HepG2 (cell line): ENCODE measurements at regions not wholly inside any gene's neighbourhood (a gene's known extent, or its start where the extent isn't known, plus 50 kb on each side); places are given as distances from the start of the nearest gene placed in this dataset.

Experiments
- ATAC-seq: fragments of 200-7000 bp; cut with Tn5 transposase; 3 replicates; pipeline ENCODE4 v1.9.1; 2020; ENCODE audit warnings: mild to moderate bottlenecking, moderate library complexity
- BruUV-seq: library from RNA; stranded (reverse); fragments of 400-500 nt; replicated peaks from 2 replicates; lab custom pipeline; 2021; lab: Mats Ljungman, UMichigan
- CTCF ChIA-PET: fragments of 300-600 bp; formaldehyde crosslinking; extraction: SDS; loops from one replicate; lab custom pipeline; 2021; ENCODE audit warnings: low total read pairs, inconsistent platforms, low intra/inter-chr PET ratio; lab: Yijun Ruan, JAX
- POLR2A ChIA-PET: fragments of 350-600 bp; sonication (Branson Sonifier 250); formaldehyde crosslinking; loops from one replicate; lab custom pipeline; 2020; ENCODE audit warnings: antibody characterized with exemption, inconsistent platforms; lab: Yijun Ruan, JAX
- DNase-seq: peaks from one replicate; pipeline ENCODE4 v3.0.0-alpha.2; 2015; ENCODE audit warnings: low spot score
- FAIRE-seq: peaks from 3 replicates; lab custom pipeline; 2011; peaks lifted over from hg19 to GRCh38; lab: Jason Lieb, UNC
- H2AFZ ChIP-seq: one replicate; pipeline ENCODE4 v1.6.1; 2011; ENCODE audit warnings: low read length, inconsistent platforms
- H3K27ac ChIP-seq: fragments of 300-600 bp; 3 replicates; pipeline ENCODE4 v1.8.0; 2011; ENCODE audit warnings: mixed run types, mild to moderate bottlenecking, mixed read lengths, low read length, inconsistent platforms; ENCODE audit not compliant: insufficient read depth; ENCODE audit errors: extremely low read length
- H3K27me3 ChIP-seq, 2 experiments: fragments of 200-600 bp in 1 of 2; 2 replicates in 1 of 2; 3 replicates in 1 of 2; pipeline versions ENCODE4 v1.6.0 to v1.8.0; 2011; ENCODE audit warnings: low read length in 2 of 2, mild to moderate bottlenecking in 2 of 2, moderate library complexity in 2 of 2, inconsistent platforms in 1 of 2; ENCODE audit not compliant: insufficient read depth in 2 of 2, control insufficient read depth in 1 of 2
- H3K36me3 ChIP-seq, 2 experiments: fragments of 200-600 bp in 1 of 2; replicated peaks in 1 of 2; 2 replicates in 1 of 2; 3 replicates in 1 of 2; pipeline versions ENCODE4 v1.5.1 to v1.8.0; 2011; ENCODE audit warnings: low read length in 2 of 2, inconsistent platforms in 1 of 2; ENCODE audit not compliant: insufficient read depth in 2 of 2, control insufficient read depth in 1 of 2
- H3K4me1 ChIP-seq: 2 replicates; pipeline ENCODE4 v1.5.1; 2012; ENCODE audit warnings: low read length, inconsistent platforms; ENCODE audit not compliant: insufficient read depth
- H3K4me2 ChIP-seq: 2 replicates; pipeline ENCODE4 v1.6.0; 2011; ENCODE audit warnings: low read depth, low read length, inconsistent platforms
- H3K4me3 ChIP-seq, 3 experiments: fragments of 200-600 bp in 1 of 3; sonication (generic), shearing (Covaris generic) in 1 of 3; replicated peaks in 1 of 3; 2 replicates each; pipeline ENCODE4 v1.5.1; 2011 to 2016; ENCODE audit warnings: low read length in 3 of 3, inconsistent platforms in 2 of 3, low read depth in 2 of 3, mild to moderate bottlenecking in 2 of 3, control low read depth in 1 of 3, mixed read lengths in 1 of 3; ENCODE audit not compliant: insufficient read depth in 1 of 3
- H3K79me2 ChIP-seq: one replicate; pipeline ENCODE4 v1.6.1; 2011; ENCODE audit warnings: low read length, inconsistent platforms; ENCODE audit not compliant: insufficient read depth
- H3K9ac ChIP-seq: 2 replicates; pipeline ENCODE4 v1.6.0; 2011; ENCODE audit warnings: mild to moderate bottlenecking, low read depth, low read length, inconsistent platforms; ENCODE audit not compliant: insufficient read depth
- H3K9me3 ChIP-seq: 2 replicates; pipeline ENCODE4 v1.5.1; 2012; ENCODE audit warnings: mild to moderate bottlenecking, low read length
- H4K20me1 ChIP-seq: 2 replicates; pipeline ENCODE4 v1.6.0; 2011; ENCODE audit warnings: inconsistent platforms, mild to moderate bottlenecking, low read length, moderate library complexity; ENCODE audit not compliant: insufficient read depth
- ATAD3A ChIP-seq: sonication (generic); formaldehyde crosslinking; IDR thresholded peaks from 2 replicates; pipeline ENCODE4 v1.4.0; 2020; ENCODE audit warnings: missing genetic modification reagents
- BCL6 ChIP-seq: IDR thresholded peaks from 2 replicates; pipeline ENCODE4 v1.6.1; 2016; ENCODE audit warnings: missing genetic modification reagents, missing compliant biosample characterization
- EHMT2 ChIP-seq: fragments of 200-600 bp; sonication (generic); IDR thresholded peaks from 2 replicates; pipeline ENCODE4 v1.7.0; 2017; ENCODE audit warnings: antibody characterized with exemption, low read depth, low read length, borderline replicate concordance
- EZH2 ChIP-seq: conservative IDR thresholded peaks from 2 replicates; pipeline ENCODE4 v1.6.1; 2012; ENCODE audit warnings: mild to moderate bottlenecking, low read depth, low read length, moderate library complexity
- FOXJ3 ChIP-seq: sonication (generic); formaldehyde crosslinking; IDR thresholded peaks from 2 replicates; pipeline ENCODE4 v1.4.0; 2020; ENCODE audit warnings: missing genetic modification reagents, mild to moderate bottlenecking, borderline replicate concordance
- HNRNPL ChIP-seq: fragments of 200-400 bp; formaldehyde crosslinking; IDR thresholded peaks from 2 replicates; pipeline ENCODE4 v1.6.1; 2017; ENCODE audit warnings: mild to moderate bottlenecking, low read depth, low read length
- SMAD9 ChIP-seq: sonication (generic); formaldehyde crosslinking; IDR thresholded peaks from 2 replicates; pipeline ENCODE4 v1.5.1; 2020; ENCODE audit warnings: mild to moderate bottlenecking, missing genetic modification reagents
- SOX6 ChIP-seq, 2 experiments: fragments of 450-650 bp in 1 of 2; sonication (generic) in 1 of 2; formaldehyde crosslinking in 1 of 2; IDR thresholded peaks; 2 replicates each; pipeline versions ENCODE4 v1.4.0 to v1.6.1; 2017 to 2020; ENCODE audit warnings: antibody characterized with exemption in 1 of 2, mild to moderate bottlenecking in 1 of 2, missing genetic modification reagents in 1 of 2
- TAF15 ChIP-seq: fragments of 200-400 bp; formaldehyde crosslinking; IDR thresholded peaks from one replicate; pipeline ENCODE4 v1.6.1; 2018; ENCODE audit warnings: mild to moderate bottlenecking, low read depth, low read length; ENCODE audit not compliant: poor library complexity, severe bottlenecking
- ZBTB2 ChIP-seq: sonication (generic); formaldehyde crosslinking; IDR thresholded peaks from 2 replicates; pipeline ENCODE4 v1.8.0; 2022; ENCODE audit warnings: low read depth, missing genetic modification reagents
- ZFP36L2 ChIP-seq: sonication (generic); formaldehyde crosslinking; IDR thresholded peaks from 2 replicates; pipeline ENCODE4 v1.4.0; 2020; ENCODE audit warnings: missing genetic modification reagents
- ZFP37 ChIP-seq: sonication (generic); formaldehyde crosslinking; IDR thresholded peaks from 2 replicates; pipeline ENCODE4 v1.4.0; 2020; ENCODE audit warnings: missing genetic modification reagents, borderline replicate concordance
- ZNF331 ChIP-seq: sonication (generic); formaldehyde crosslinking; IDR thresholded peaks from 2 replicates; pipeline ENCODE4 v1.4.0; 2020; ENCODE audit warnings: missing genetic modification reagents
- ZNF468 ChIP-seq: sonication (generic); formaldehyde crosslinking; IDR thresholded peaks from 2 replicates; pipeline ENCODE4 v1.8.0; 2022; ENCODE audit warnings: mild to moderate bottlenecking, moderate library complexity, missing genetic modification reagents
- ZNF629 ChIP-seq: sonication (generic); formaldehyde crosslinking; conservative IDR thresholded peaks from 2 replicates; pipeline ENCODE4 v1.5.0; 2020; ENCODE audit warnings: missing genetic modification reagents
- ZNF792 ChIP-seq: IDR thresholded peaks from 2 replicates; pipeline ENCODE4 v1.6.1; 2016
- ZNF83 ChIP-seq: sonication (generic); formaldehyde crosslinking; IDR thresholded peaks from 2 replicates; pipeline ENCODE4 v1.4.0; 2020; ENCODE audit warnings: missing genetic modification reagents, mild to moderate bottlenecking, borderline replicate concordance
- ZNF841 ChIP-seq: sonication (generic); formaldehyde crosslinking; IDR thresholded peaks from 2 replicates; pipeline ENCODE4 v1.8.1; 2023; ENCODE audit warnings: missing genetic modification reagents, borderline replicate concordance
- ZUFSP ChIP-seq: sonication (generic); formaldehyde crosslinking; IDR thresholded peaks from 2 replicates; pipeline ENCODE4 v1.9.0; 2021; ENCODE audit warnings: missing genetic modification reagents, mild to moderate bottlenecking, borderline replicate concordance
- WGBS: methylation state at CpG from one replicate; pipeline ENCODE4 v1.1.6; 2017; ENCODE audit warnings: low lambda C conversion rate; 5-methylcytosine and 5-hydroxymethylcytosine counted together
- in situ Hi-C: cut with HindIII; loops from 2 replicates; pipeline ENCODE4 v1.10.0; 2017; ENCODE audit warnings: low pct_unique_long_range_greater_than_20kb; ENCODE audit not compliant: extremely low pct_ligation_motif_present
- intact Hi-C: fragments of 100-400 bp; cut with micrococcal nuclease; formaldehyde crosslinking; loops from one replicate; pipeline ENCODE4 v1.10.0; 2022; ENCODE audit not compliant: unreplicated experiment
- TF ChIP-seq, protein P1 (sequence below): fragments of 450-650 bp; IDR thresholded peaks from 2 replicates; pipeline ENCODE4 v1.6.1; 2016

DNA sequence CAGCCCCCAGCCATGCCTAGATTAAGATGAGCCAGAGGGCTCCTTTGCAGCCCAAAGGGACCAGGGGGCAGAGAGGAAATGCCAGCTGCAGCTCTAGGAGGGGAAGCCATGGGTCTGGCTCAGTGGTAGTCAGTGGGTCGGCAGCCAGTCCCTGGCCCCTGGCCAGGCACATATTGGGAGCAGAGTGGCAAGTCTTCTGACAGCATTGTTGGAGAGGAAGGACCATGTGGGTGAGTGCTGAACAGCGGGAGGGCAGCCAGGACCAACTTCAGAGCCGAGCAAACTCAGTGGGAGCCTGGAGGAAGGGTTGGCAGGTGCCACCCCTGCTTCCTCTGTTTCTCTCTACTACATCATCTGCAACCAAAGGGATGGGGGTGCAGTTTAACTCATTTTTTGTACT is 140.5 kb upstream of the PELI1 start:
- in situ Hi-C loops (no loop called here), intact Hi-C loops (no loop called here)
- DNase-seq = no peak
- Histone ChIP-seq H3K27ac (no peak overlapping the region), H3K36me3 (no peaks in the 10 kb centered on the region), H2AFZ (no peak overlapping the region), H3K4me3 (no peak overlapping the region), H3K4me2 (no peak overlapping the region), H3K79me2 (no peaks in the 10 kb centered on the region), H3K27me3 (peaks cover 6 to 33% of the 10 kb centered on the region in 2 experiments; a peak in 4 of 5 replicates), H3K9ac (no peak overlapping the region), H3K4me1 (no peaks in the 10 kb centered on the region), H3K9me3 (no peaks in the 10 kb centered on the region), H4K20me1 (no peaks in the 10 kb centered on the region)
- TF ChIP-seq SMAD9 (CRISPR knock-in tag) (no peak), SOX6 (IDR thresholded peaks at IDR 0.05) (no peak), SOX6 (CRISPR knock-in tag; IDR thresholded peaks at IDR 0.05) (no peak), ZNF83 (CRISPR knock-in tag) (no peak), ZUFSP (no peak), EHMT2 (no peak), ZFP37 (no peak), TAF15 (no peak), ZNF792 (CRISPR knock-in tag) (no peak), ZNF468 (no peak), ZFP36L2 (CRISPR knock-in tag) (no peak), ZNF629 (no peak), HNRNPL (no peak), ZNF841 (CRISPR knock-in tag) (no peak), ZNF331 (CRISPR knock-in tag) (no peak), FOXJ3 (CRISPR knock-in tag) (no peak), ATAD3A (no peak), EZH2 (no peak), BCL6 (no peak), ZBTB2 (CRISPR knock-in tag) (no peak)
- TF ChIP-seq, protein P1, sequence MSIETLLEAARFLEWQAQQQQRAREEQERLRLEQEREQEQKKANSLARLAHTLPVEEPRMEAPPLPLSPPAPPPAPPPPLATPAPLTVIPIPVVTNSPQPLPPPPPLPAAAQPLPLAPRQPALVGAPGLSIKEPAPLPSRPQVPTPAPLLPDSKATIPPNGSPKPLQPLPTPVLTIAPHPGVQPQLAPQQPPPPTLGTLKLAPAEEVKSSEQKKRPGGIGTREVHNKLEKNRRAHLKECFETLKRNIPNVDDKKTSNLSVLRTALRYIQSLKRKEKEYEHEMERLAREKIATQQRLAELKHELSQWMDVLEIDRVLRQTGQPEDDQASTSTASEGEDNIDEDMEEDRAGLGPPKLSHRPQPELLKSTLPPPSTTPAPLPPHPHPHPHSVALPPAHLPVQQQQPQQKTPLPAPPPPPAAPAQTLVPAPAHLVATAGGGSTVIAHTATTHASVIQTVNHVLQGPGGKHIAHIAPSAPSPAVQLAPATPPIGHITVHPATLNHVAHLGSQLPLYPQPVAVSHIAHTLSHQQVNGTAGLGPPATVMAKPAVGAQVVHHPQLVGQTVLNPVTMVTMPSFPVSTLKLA = no peak
- BruUV-seq = no TSS peak
- POLR2A ChIA-PET = no interaction called here
- CTCF ChIA-PET = no interaction called here
- 28% methylated on average over 3 of the region's 3 CpGs for WGBS
- FAIRE-seq = no peak
- ATAC-seq = no peak; the same call in 2 of the 3 replicates
